SK-N-SH (cell line): ENCODE measurements at regions not wholly inside any gene's neighbourhood (a gene's known extent, or its start where the extent isn't known, plus 50 kb on each side); places are given as distances from the start of the nearest gene placed in this dataset.

Source experiments
- CTCF ChIA-PET: fragments of 300-600, 350-600 bp; formaldehyde crosslinking; extraction: SDS; loops from one replicate; lab custom pipeline; 2021; lab: Yijun Ruan, JAX
- POLR2A ChIA-PET: fragments of 350-600 bp; sonication (Branson Sonifier 250); formaldehyde crosslinking; extraction: SDS; loops from one replicate; lab custom pipeline; 2020; ENCODE audit warnings: antibody characterized with exemption, inconsistent platforms; lab: Yijun Ruan, JAX
- DNase-seq: peaks from one replicate; pipeline ENCODE4 v3.0.0; 2012
- H2AFZ ChIP-seq: fragments of 200-600 bp; sonication (generic); 2 replicates; pipeline ENCODE4 v1.8.1; 2016; ENCODE audit warnings: antibody characterized with exemption, mild to moderate bottlenecking, low read depth
- H3F3A ChIP-seq: fragments of 200-600 bp; sonication (generic); replicated peaks from 2 replicates; pipeline ENCODE3; 2016; ENCODE audit warnings: antibody characterized with exemption, mild to moderate bottlenecking; ENCODE audit not compliant: insufficient read depth
- H3K27ac ChIP-seq, 2 experiments: fragments of 200-500 bp in 1 of 2; fragments of 200-600 bp in 1 of 2; sonication (Bioruptor generic) in 1 of 2; sonication (generic), shearing (Covaris generic) in 1 of 2; 2 replicates each; pipeline versions ENCODE4 v1.5.1 to v1.6.1; 2014 to 2016; ENCODE audit warnings: low read depth in 2 of 2, inconsistent platforms in 1 of 2, low read length in 1 of 2, mild to moderate bottlenecking in 1 of 2, mixed read lengths in 1 of 2
- H3K27me3 ChIP-seq: fragments of 200-600 bp; sonication (generic), shearing (Covaris generic); 2 replicates; pipeline ENCODE4 v1.6.1; 2016; ENCODE audit warnings: mixed run types; ENCODE audit not compliant: insufficient read depth
- H3K36me3 ChIP-seq, 2 experiments: fragments of 200-500 bp in 1 of 2; fragments of 200-600 bp in 1 of 2; sonication (Bioruptor generic) in 1 of 2; sonication (generic) in 1 of 2; replicated peaks in 1 of 2; 2 replicates each; pipeline versions ENCODE3 to v1.5.1; 2014 to 2016; ENCODE audit warnings: low read length in 1 of 2, mild to moderate bottlenecking in 1 of 2; ENCODE audit not compliant: insufficient read depth in 2 of 2, control insufficient read depth in 1 of 2
- H3K4me1 ChIP-seq, 2 experiments: fragments of 200-500 bp in 1 of 2; fragments of 200-600 bp in 1 of 2; sonication (Bioruptor generic) in 1 of 2; sonication (generic), shearing (Covaris generic) in 1 of 2; 2 replicates each; pipeline versions ENCODE4 v1.5.1 to v1.6.1; 2014 to 2016; ENCODE audit warnings: low read depth in 1 of 2, low read length in 1 of 2, mixed run types in 1 of 2; ENCODE audit not compliant: insufficient read depth in 2 of 2, control insufficient read depth in 1 of 2
- H3K4me2 ChIP-seq: fragments of 200-600 bp; sonication (generic), shearing (Covaris generic); 2 replicates; pipeline ENCODE4 v1.6.1; 2017; ENCODE audit warnings: mixed run types
- H3K4me3 ChIP-seq, 2 experiments: fragments of 200-500 bp in 1 of 2; fragments of 200-600 bp in 1 of 2; sonication (Bioruptor generic) in 1 of 2; sonication (generic), shearing (Covaris generic) in 1 of 2; 2 replicates each; pipeline versions ENCODE4 v1.5.1 to v1.8.1; 2014 to 2016; ENCODE audit warnings: low read depth in 2 of 2, inconsistent platforms in 1 of 2, low read length in 1 of 2, mild to moderate bottlenecking in 1 of 2, mixed read lengths in 1 of 2, moderate library complexity in 1 of 2
- H3K79me2 ChIP-seq: fragments of 200-600 bp; sonication (generic); 2 replicates; pipeline ENCODE4 v1.8.1; 2017; ENCODE audit warnings: mild to moderate bottlenecking; ENCODE audit not compliant: insufficient read depth
- H3K9ac ChIP-seq: fragments of 200-600 bp; sonication (generic); 2 replicates; pipeline ENCODE4 v1.6.1; 2017; ENCODE audit warnings: mixed run types
- H3K9me2 ChIP-seq: fragments of 200-600 bp; sonication (generic); 2 replicates; pipeline ENCODE4 v1.6.1; 2017; ENCODE audit warnings: mixed run types
- H3K9me3 ChIP-seq: fragments of 200-600 bp; sonication (generic); 2 replicates; pipeline ENCODE4 v1.6.1; 2017; ENCODE audit warnings: mixed run types, mild to moderate bottlenecking, moderate library complexity
- H4K20me1 ChIP-seq: fragments of 200-600 bp; sonication (generic); 2 replicates; pipeline ENCODE4 v1.6.1; 2017; ENCODE audit warnings: mild to moderate bottlenecking, mixed run types; ENCODE audit not compliant: insufficient read depth
- CHD2 ChIP-seq: fragments of 150-350 bp; IDR thresholded peaks from 2 replicates; pipeline ENCODE4 v1.6.1; 2018; ENCODE audit warnings: low read length; ENCODE audit not compliant: partially characterized antibody
- EP300 ChIP-seq, 2 experiments: IDR thresholded peaks; 2 replicates each; pipeline versions ENCODE4 v1.4.0 to v1.6.1; 2012; ENCODE audit warnings: borderline replicate concordance in 1 of 2, low read depth in 1 of 2, low read length in 1 of 2
- EZH2phosphoT487 ChIP-seq: fragments of 200-600 bp; sonication (generic); IDR thresholded peaks from 2 replicates; pipeline ENCODE4 v1.6.1; 2017; ENCODE audit warnings: low read depth, mixed run types, mild to moderate bottlenecking, antibody characterized with exemption, moderate library complexity, borderline replicate concordance
- FOXJ3 ChIP-seq: sonication (generic); formaldehyde crosslinking; IDR thresholded peaks from 2 replicates; pipeline ENCODE4 v1.5.1; 2020; ENCODE audit warnings: mild to moderate bottlenecking, missing genetic modification reagents
- GATA2 ChIP-seq: sonication (generic); formaldehyde crosslinking; IDR thresholded peaks from 2 replicates; pipeline ENCODE4 v1.5.0; 2020; ENCODE audit warnings: mild to moderate bottlenecking, missing genetic modification reagents
- MAX ChIP-seq: IDR thresholded peaks from 2 replicates; pipeline ENCODE4 v1.4.0; 2012; ENCODE audit warnings: low read depth
- MXI1 ChIP-seq: IDR thresholded peaks from 2 replicates; pipeline ENCODE4 v1.6.1; 2012; ENCODE audit warnings: mild to moderate bottlenecking, low read depth, low read length, improper control_type of control experiment
- RAD21 ChIP-seq: IDR thresholded peaks from 2 replicates; pipeline ENCODE4 v1.6.1; 2012; ENCODE audit warnings: mild to moderate bottlenecking, low read length
- RCOR1 ChIP-seq: fragments of 150-350 bp; IDR thresholded peaks from 2 replicates; pipeline ENCODE4 v1.6.1; 2017; ENCODE audit warnings: antibody characterized with exemption, low read length
- RFX5 ChIP-seq: IDR thresholded peaks from 2 replicates; pipeline ENCODE4 v1.6.1; 2012; ENCODE audit warnings: mild to moderate bottlenecking, improper control_type of control experiment, low read length
- SIN3A ChIP-seq: IDR thresholded peaks from 2 replicates; pipeline ENCODE4 v1.6.1; 2012; ENCODE audit warnings: low read depth, mild to moderate bottlenecking, low read length, moderate library complexity, borderline replicate concordance
- SMC3 ChIP-seq: IDR thresholded peaks from 2 replicates; pipeline ENCODE4 v1.6.1; 2012; ENCODE audit warnings: low read depth, low read length, improper control_type of control experiment
- TCF12 ChIP-seq: IDR thresholded peaks from 2 replicates; pipeline ENCODE4 v1.4.0; 2012
- YY1 ChIP-seq: IDR thresholded peaks from 2 replicates; pipeline ENCODE4 v1.4.0; 2012; ENCODE audit warnings: low read depth, mild to moderate bottlenecking
- WGBS: methylation state at CpG from one replicate; pipeline ENCODE4 v1.1.6; 2017; ENCODE audit warnings: low lambda C conversion rate; 5-methylcytosine and 5-hydroxymethylcytosine counted together
- TF ChIP-seq, protein P1 (sequence below): fragments of 150-350 bp; IDR thresholded peaks from 2 replicates; pipeline ENCODE4 v1.6.1; 2017; ENCODE audit warnings: antibody characterized with exemption, low read length, low read depth, borderline replicate concordance
- TF ChIP-seq, protein P2 (sequence below): IDR thresholded peaks from 2 replicates; pipeline ENCODE4 v1.4.0; 2012; ENCODE audit warnings: low read depth, borderline replicate concordance

DNA sequence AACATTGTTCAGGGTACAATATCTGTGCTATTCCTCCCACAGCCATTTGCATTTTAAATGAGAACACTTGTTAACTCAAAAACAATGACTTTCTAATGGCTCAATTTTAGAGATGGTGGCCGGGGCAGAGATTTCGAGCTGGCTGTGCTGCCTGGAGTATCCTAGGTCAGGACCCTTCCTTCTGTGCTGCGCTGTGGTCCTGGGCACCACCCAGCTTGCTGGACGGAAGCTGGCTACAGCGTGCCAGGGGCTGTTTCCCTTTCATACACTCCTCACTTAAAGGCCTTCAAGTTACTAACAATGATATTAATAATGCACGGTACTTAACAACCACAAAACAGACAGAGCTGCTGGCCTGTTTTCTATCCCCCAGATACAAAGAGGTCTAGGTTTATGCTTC lies 194.4 kb upstream of the CST7 start:
- Histone ChIP-seq H3K9ac (no peak overlapping the region), H3K4me3 (no peak overlapping the region), H4K20me1 (no peaks in the 10 kb centered on the region), H3K9me3 (no peaks in the 10 kb centered on the region), H3K27me3 (no peaks in the 10 kb centered on the region; the same call in 1 of the 2 replicates), H3K4me1 (no peaks in the 10 kb centered on the region; a peak in 1 of 4 replicates), H3K9me2 (no peaks in the 10 kb centered on the region), H3K79me2 (no peaks in the 10 kb centered on the region), H3K27ac (no peak overlapping the region), H3K36me3 (no peaks in the 10 kb centered on the region), H2AFZ (no peak overlapping the region), H3K4me2 (no peak overlapping the region), H3F3A (no peaks in the 10 kb centered on the region)
- ChIA-PET CTCF (no interaction called here), POLR2A (no interaction called here)
- DNase-seq: no peak
- TF ChIP-seq YY1: no peak
- TF ChIP-seq, protein P1, sequence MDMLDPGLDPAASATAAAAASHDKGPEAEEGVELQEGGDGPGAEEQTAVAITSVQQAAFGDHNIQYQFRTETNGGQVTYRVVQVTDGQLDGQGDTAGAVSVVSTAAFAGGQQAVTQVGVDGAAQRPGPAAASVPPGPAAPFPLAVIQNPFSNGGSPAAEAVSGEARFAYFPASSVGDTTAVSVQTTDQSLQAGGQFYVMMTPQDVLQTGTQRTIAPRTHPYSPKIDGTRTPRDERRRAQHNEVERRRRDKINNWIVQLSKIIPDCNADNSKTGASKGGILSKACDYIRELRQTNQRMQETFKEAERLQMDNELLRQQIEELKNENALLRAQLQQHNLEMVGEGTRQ: no peak
- no peak for TF ChIP-seq EZH2phosphoT487
- TF ChIP-seq FOXJ3 (CRISPR knock-in tag): no peak
- no peak for TF ChIP-seq MXI1
- no peak for TF ChIP-seq MAX
- TF ChIP-seq CHD2: no peak
- TF ChIP-seq, protein P2, sequence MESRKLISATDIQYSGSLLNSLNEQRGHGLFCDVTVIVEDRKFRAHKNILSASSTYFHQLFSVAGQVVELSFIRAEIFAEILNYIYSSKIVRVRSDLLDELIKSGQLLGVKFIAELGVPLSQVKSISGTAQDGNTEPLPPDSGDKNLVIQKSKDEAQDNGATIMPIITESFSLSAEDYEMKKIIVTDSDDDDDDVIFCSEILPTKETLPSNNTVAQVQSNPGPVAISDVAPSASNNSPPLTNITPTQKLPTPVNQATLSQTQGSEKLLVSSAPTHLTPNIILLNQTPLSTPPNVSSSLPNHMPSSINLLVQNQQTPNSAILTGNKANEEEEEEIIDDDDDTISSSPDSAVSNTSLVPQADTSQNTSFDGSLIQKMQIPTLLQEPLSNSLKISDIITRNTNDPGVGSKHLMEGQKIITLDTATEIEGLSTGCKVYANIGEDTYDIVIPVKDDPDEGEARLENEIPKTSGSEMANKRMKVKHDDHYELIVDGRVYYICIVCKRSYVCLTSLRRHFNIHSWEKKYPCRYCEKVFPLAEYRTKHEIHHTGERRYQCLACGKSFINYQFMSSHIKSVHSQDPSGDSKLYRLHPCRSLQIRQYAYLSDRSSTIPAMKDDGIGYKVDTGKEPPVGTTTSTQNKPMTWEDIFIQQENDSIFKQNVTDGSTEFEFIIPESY: no peak
- no peak for TF ChIP-seq GATA2 (CRISPR knock-in tag)
- TF ChIP-seq EP300 (IDR thresholded peaks at IDR 0.05; ENCODE audit: borderline replicate concordance in 1 of 2, low read depth in 1 of 2, low read length in 1 of 2): no peak
- 66% methylated on average over 6 of the region's 6 CpGs for WGBS

- no peak overlapping the region for H2AFZ ChIP-seq
- CTCF ChIA-PET: no interaction called here
- no peak for DNase-seq
These were observed 193.6 kb upstream of the CST7 start for GRCh38 chr20:24755411-24755922.

More at GRCh38 chr20:24755411-24755922, 193.6 kb upstream of the CST7 start:
- no peak overlapping the region for H3K9ac ChIP-seq
- no peaks in the 10 kb centered on the region; a peak in 1 of 4 replicates for H3K4me1 ChIP-seq
- no peaks in the 10 kb centered on the region for H3K9me3 ChIP-seq
- H3K79me2 ChIP-seq: no peaks in the 10 kb centered on the region
- no peaks in the 10 kb centered on the region; the same call in 1 of the 2 replicates for H3K27me3 ChIP-seq
- TF ChIP-seq YY1: no peak
- no peak for TF ChIP-seq RFX5
- TF ChIP-seq GATA2 (CRISPR knock-in tag): no peak
- TF ChIP-seq EZH2phosphoT487: no peak
- no peak for TF ChIP-seq CHD2
- TF ChIP-seq TCF12: no peak
- no peak for TF ChIP-seq RCOR1
- no peak for TF ChIP-seq SMC3
- no peak for TF ChIP-seq MXI1
- TF ChIP-seq RAD21: no peak
- TF ChIP-seq SIN3A: no peak
- no peak overlapping the region for H3K4me2 ChIP-seq
- WGBS: 46% methylated on average over 4 of the region's 4 CpGs
- H3F3A ChIP-seq: no peaks in the 10 kb centered on the region
- POLR2A ChIA-PET: no interaction called here
- no peaks in the 10 kb centered on the region for H3K9me2 ChIP-seq
- no peaks in the 10 kb centered on the region for H3K36me3 ChIP-seq
- no peaks in the 10 kb centered on the region for H4K20me1 ChIP-seq
- no peak overlapping the region for H3K4me3 ChIP-seq
- H3K27ac ChIP-seq: no peak overlapping the region
